ENCODE measurements at regions not wholly inside any gene's neighbourhood (a gene's known extent, or its start where the extent isn't known, plus 50 kb on each side); places are given as distances from the start of the nearest gene placed in this dataset.

DNA sequence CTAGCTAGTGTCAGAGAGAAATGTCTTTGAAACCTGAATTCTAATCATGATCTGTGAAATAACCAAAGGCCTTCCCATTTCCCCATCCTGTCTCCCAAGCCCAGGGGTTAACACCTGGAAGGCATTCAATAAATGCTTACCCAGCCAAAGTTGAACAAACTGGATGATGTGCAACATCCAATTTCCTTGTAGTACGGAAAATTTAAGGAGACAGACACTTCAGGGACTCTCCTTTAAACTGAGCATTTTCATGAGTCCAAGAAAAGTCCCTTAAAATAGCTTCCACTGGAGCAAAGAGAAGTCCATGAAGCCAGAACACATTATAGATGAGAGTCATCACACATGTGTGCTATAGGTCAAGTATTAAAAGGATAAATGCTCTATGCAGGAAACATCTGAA, 271.2 kb downstream of the RAB28 start:
- TF ChIP-seq, protein P1, sequence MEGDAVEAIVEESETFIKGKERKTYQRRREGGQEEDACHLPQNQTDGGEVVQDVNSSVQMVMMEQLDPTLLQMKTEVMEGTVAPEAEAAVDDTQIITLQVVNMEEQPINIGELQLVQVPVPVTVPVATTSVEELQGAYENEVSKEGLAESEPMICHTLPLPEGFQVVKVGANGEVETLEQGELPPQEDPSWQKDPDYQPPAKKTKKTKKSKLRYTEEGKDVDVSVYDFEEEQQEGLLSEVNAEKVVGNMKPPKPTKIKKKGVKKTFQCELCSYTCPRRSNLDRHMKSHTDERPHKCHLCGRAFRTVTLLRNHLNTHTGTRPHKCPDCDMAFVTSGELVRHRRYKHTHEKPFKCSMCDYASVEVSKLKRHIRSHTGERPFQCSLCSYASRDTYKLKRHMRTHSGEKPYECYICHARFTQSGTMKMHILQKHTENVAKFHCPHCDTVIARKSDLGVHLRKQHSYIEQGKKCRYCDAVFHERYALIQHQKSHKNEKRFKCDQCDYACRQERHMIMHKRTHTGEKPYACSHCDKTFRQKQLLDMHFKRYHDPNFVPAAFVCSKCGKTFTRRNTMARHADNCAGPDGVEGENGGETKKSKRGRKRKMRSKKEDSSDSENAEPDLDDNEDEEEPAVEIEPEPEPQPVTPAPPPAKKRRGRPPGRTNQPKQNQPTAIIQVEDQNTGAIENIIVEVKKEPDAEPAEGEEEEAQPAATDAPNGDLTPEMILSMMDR (conservative IDR thresholded peaks at IDR 0.05; ENCODE audit: low read depth, low read length), result no peak
- TF ChIP-seq CEBPB (IDR thresholded peaks at IDR 0.05; ENCODE audit: low read depth, low read length) (no peak), POLR2A (IDR thresholded peaks at IDR 0.05; ENCODE audit: low read depth, low read length) (no peak), MAZ (IDR thresholded peaks at IDR 0.05; ENCODE audit: borderline replicate concordance, low read depth, low read length) (no peak), FOS (IDR thresholded peaks at IDR 0.05; ENCODE audit: low read depth, low read length) (no peak), MAFK (IDR thresholded peaks at IDR 0.05; ENCODE audit: low read depth, low read length) (no peak), SMC3 (IDR thresholded peaks at IDR 0.05; ENCODE audit: low read depth, low read length) (no peak), MXI1 (IDR thresholded peaks at IDR 0.05; ENCODE audit: borderline replicate concordance, low read depth, low read length) (no peak), RFX5 (IDR thresholded peaks at IDR 0.05; ENCODE audit: low read depth, low read length) (no peak), RCOR1 (IDR thresholded peaks at IDR 0.05; ENCODE audit: insufficient replicate concordance, low read length) (no peak)
- TF ChIP-seq, protein P2, sequence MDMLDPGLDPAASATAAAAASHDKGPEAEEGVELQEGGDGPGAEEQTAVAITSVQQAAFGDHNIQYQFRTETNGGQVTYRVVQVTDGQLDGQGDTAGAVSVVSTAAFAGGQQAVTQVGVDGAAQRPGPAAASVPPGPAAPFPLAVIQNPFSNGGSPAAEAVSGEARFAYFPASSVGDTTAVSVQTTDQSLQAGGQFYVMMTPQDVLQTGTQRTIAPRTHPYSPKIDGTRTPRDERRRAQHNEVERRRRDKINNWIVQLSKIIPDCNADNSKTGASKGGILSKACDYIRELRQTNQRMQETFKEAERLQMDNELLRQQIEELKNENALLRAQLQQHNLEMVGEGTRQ (IDR thresholded peaks at IDR 0.05; ENCODE audit: low read depth, low read length), result no peak
